IMR-90 (cell line): ENCODE measurements at regions not wholly inside any gene's neighbourhood (a gene's known extent, or its start where the extent isn't known, plus 50 kb on each side); places are given as distances from the start of the nearest gene placed in this dataset.

Experiments
- ATAC-seq: fragments of 200-7000 bp; cut with Tn5 transposase; 2 replicates; pipeline ENCODE4 v1.9.1; 2020; ENCODE audit warnings: low read depth, mild to moderate bottlenecking, moderate library complexity
- BruUV-seq: library from RNA; stranded (reverse); fragments of 400-500 nt; replicated peaks from 2 replicates; lab custom pipeline; 2021; lab: Mats Ljungman, UMichigan
- CTCF ChIA-PET: fragments of 300-600 bp; formaldehyde crosslinking; extraction: SDS; loops from one replicate; lab custom pipeline; 2021; ENCODE audit warnings: antibody characterized with exemption; lab: Yijun Ruan, JAX
- POLR2A ChIA-PET: fragments of 300-600 bp; sonication (Branson Sonifier 250); formaldehyde crosslinking; loops from one replicate; lab custom pipeline; 2022; ENCODE audit warnings: antibody characterized with exemption; ENCODE audit not compliant: unreplicated experiment; lab: Charles Lee
- DNase-seq: peaks from one replicate; pipeline ENCODE4 v3.0.0; 2013
- H2AFZ ChIP-seq: replicated peaks from 2 replicates; pipeline ENCODE3; 2013; ENCODE audit warnings: low read length, mild to moderate bottlenecking; ENCODE audit not compliant: poor library complexity
- H2AK5ac ChIP-seq: 2 replicates; pipeline ENCODE4 v1.6.1; 2013; ENCODE audit warnings: low read depth, low read length, inconsistent platforms
- H2AK9ac ChIP-seq: replicated peaks from 2 replicates; pipeline ENCODE3; 2013; ENCODE audit warnings: mild to moderate bottlenecking, low read depth, low read length, moderate library complexity; ENCODE audit not compliant: poor library complexity
- H2BK120ac ChIP-seq: 2 replicates; pipeline ENCODE4 v1.6.1; 2013; ENCODE audit warnings: low read depth, low read length, inconsistent platforms
- H2BK15ac ChIP-seq: 3 replicates; pipeline ENCODE4 v1.6.1; 2013; ENCODE audit warnings: low read depth, low read length, inconsistent platforms
- H2BK20ac ChIP-seq: 2 replicates; pipeline ENCODE4 v1.6.1; 2013; ENCODE audit warnings: low read depth, mild to moderate bottlenecking, inconsistent platforms, low read length, moderate library complexity
- H2BK5ac ChIP-seq: 2 replicates; pipeline ENCODE4 v1.6.1; 2013; ENCODE audit warnings: mild to moderate bottlenecking, low read depth, low read length, inconsistent platforms; ENCODE audit not compliant: poor library complexity, severe bottlenecking
- H3K14ac ChIP-seq: replicated peaks from 2 replicates; pipeline ENCODE4 v1.6.1; 2013; ENCODE audit warnings: low read depth, low read length, inconsistent platforms
- H3K18ac ChIP-seq: 2 replicates; pipeline ENCODE4 v1.6.1; 2013; ENCODE audit warnings: low read depth, low read length, control low read depth
- H3K23ac ChIP-seq: 2 replicates; pipeline ENCODE4 v1.6.1; 2013; ENCODE audit warnings: low read depth, low read length, inconsistent platforms
- H3K27ac ChIP-seq: 2 replicates; pipeline ENCODE4 v1.5.1; 2013; ENCODE audit warnings: mild to moderate bottlenecking, control low read depth, low read length; ENCODE audit not compliant: insufficient read depth
- H3K27me3 ChIP-seq: 2 replicates; pipeline ENCODE4 v1.6.1; 2013; ENCODE audit warnings: low read length; ENCODE audit not compliant: control insufficient read depth, insufficient read depth
- H3K36me3 ChIP-seq: 2 replicates; pipeline ENCODE4 v1.6.1; 2013; ENCODE audit warnings: low read length, mixed read lengths; ENCODE audit not compliant: control insufficient read depth, insufficient read depth
- H3K4ac ChIP-seq: 2 replicates; pipeline ENCODE4 v1.6.1; 2013; ENCODE audit warnings: low read depth, low read length, inconsistent platforms
- H3K4me1 ChIP-seq: 2 replicates; pipeline ENCODE4 v1.6.1; 2013; ENCODE audit warnings: low read length, mixed read lengths; ENCODE audit not compliant: control insufficient read depth, insufficient read depth
- H3K4me2 ChIP-seq: 2 replicates; pipeline ENCODE4 v1.6.1; 2013; ENCODE audit warnings: low read depth, mild to moderate bottlenecking, control low read depth, low read length, moderate library complexity
- H3K4me3 ChIP-seq: 2 replicates; pipeline ENCODE4 v1.5.1; 2013; ENCODE audit warnings: low read depth, mild to moderate bottlenecking, control low read depth, low read length, moderate library complexity; ENCODE audit not compliant: insufficient read depth
- H3K56ac ChIP-seq: 2 replicates; pipeline ENCODE4 v1.6.1; 2013; ENCODE audit warnings: low read length, inconsistent platforms; ENCODE audit not compliant: insufficient read depth; ENCODE audit errors: extremely low read depth
- H3K79me1 ChIP-seq, 2 experiments: 2 replicates each; pipeline ENCODE4 v1.6.1; 2013; ENCODE audit warnings: low read length in 2 of 2, inconsistent platforms in 1 of 2, low read depth in 1 of 2
- H3K9ac ChIP-seq: 2 replicates; pipeline ENCODE4 v1.6.1; 2013; ENCODE audit warnings: low read depth, low read length, control low read depth
- H3K9me1 ChIP-seq: 2 replicates; pipeline ENCODE4 v1.6.1; 2013; ENCODE audit warnings: low read length, inconsistent platforms; ENCODE audit not compliant: insufficient read depth
- H3K9me3 ChIP-seq: 2 replicates; pipeline ENCODE4 v1.6.1; 2013; ENCODE audit warnings: low read length; ENCODE audit not compliant: control insufficient read depth, insufficient read depth
- H4K20me1 ChIP-seq: 2 replicates; pipeline ENCODE4 v1.6.1; 2013; ENCODE audit warnings: low read length, inconsistent platforms; ENCODE audit not compliant: insufficient read depth
- H4K5ac ChIP-seq: 2 replicates; pipeline ENCODE4 v1.6.1; 2013; ENCODE audit warnings: mild to moderate bottlenecking, low read depth, low read length, control low read depth
- H4K8ac ChIP-seq, 2 experiments: 2 replicates each; pipeline ENCODE4 v1.6.1; 2013; ENCODE audit warnings: low read depth in 2 of 2, low read length in 2 of 2, control low read depth in 1 of 2, inconsistent platforms in 1 of 2
- H4K91ac ChIP-seq: 2 replicates; pipeline ENCODE4 v1.6.1; 2013; ENCODE audit warnings: low read depth, low read length, inconsistent platforms; ENCODE audit not compliant: insufficient read depth
- BHLHE40 ChIP-seq: fragments of 150-350 bp; IDR thresholded peaks from 2 replicates; pipeline ENCODE4 v1.6.1; 2016; ENCODE audit warnings: mild to moderate bottlenecking, low read depth, low read length
- MAZ ChIP-seq: IDR thresholded peaks from 2 replicates; pipeline ENCODE4 v1.6.1; 2012; ENCODE audit warnings: low read depth, mild to moderate bottlenecking, low read length, improper control_type of control experiment, moderate library complexity, borderline replicate concordance
- RCOR1 ChIP-seq: IDR thresholded peaks from 2 replicates; pipeline ENCODE4 v1.6.1; 2012; ENCODE audit warnings: mild to moderate bottlenecking, low read length, improper control_type of control experiment; ENCODE audit not compliant: insufficient replicate concordance
- WGBS, 2 experiments: methylation state at CpG; one replicate each; pipeline versions ENCODE4 v1.1.5 to v1.1.7; 2013; ENCODE audit warnings: missing lambda C conversion rate in 2 of 2; ENCODE audit not compliant: insufficient read length in 1 of 2; ENCODE audit errors: extremely low coverage in 2 of 2; 5-methylcytosine and 5-hydroxymethylcytosine counted together
- dilution Hi-C: fragments of 300-500 bp; cut with HindIII; formaldehyde crosslinking; loops from one replicate; pipeline ENCODE4 v1.14.3; 2018; ENCODE audit warnings: low sequenced_read_pairs; ENCODE audit not compliant: unreplicated experiment
- in situ Hi-C: fragments of 300-500 bp; cut with MboI; formaldehyde crosslinking; loops from 3 replicates; pipeline ENCODE4 v1.14.3; 2019; ENCODE audit warnings: low sequenced_read_pairs, inconsistent platforms, mixed read lengths
- intact Hi-C: fragments of 100-400 bp; cut with micrococcal nuclease; formaldehyde crosslinking; loops from 2 replicates; pipeline ENCODE4 v1.10.0; 2022

- H2AK9ac ChIP-seq, result no peak overlapping the region
- no peak overlapping the region for H3K18ac ChIP-seq
- WGBS, 2 experiments, result no CpG with 5 or more reads among the region's 6 CpGs
- no peaks in the 10 kb centered on the region for H3K36me3 ChIP-seq
- H3K4me3 ChIP-seq, result no peak overlapping the region
- H4K91ac ChIP-seq, result no peak overlapping the region
- intact Hi-C loops, result no loop called here
- no peak overlapping the region for H2BK20ac ChIP-seq
- in situ Hi-C loops, result no loop called here
- BruUV-seq, result no TSS peak
- H2AFZ ChIP-seq, result no peak overlapping the region
- no peak overlapping the region for H4K8ac ChIP-seq
- no peaks in the 10 kb centered on the region for H3K27me3 ChIP-seq
- no peak overlapping the region for H2BK120ac ChIP-seq
- POLR2A ChIA-PET, result no interaction called here
- H3K79me1 ChIP-seq, result no peaks in the 10 kb centered on the region
- no peaks in the 10 kb centered on the region; the same call in 1 of the 2 replicates for H3K9me3 ChIP-seq
- no peak overlapping the region for H3K27ac ChIP-seq
- H2BK15ac ChIP-seq, result no peak overlapping the region
- no peaks in the 10 kb centered on the region for H3K9me1 ChIP-seq
- H3K4ac ChIP-seq, result no peak overlapping the region
- H3K9ac ChIP-seq, result no peak overlapping the region
- TF ChIP-seq BHLHE40, result no peak
- TF ChIP-seq RCOR1, result no peak
- TF ChIP-seq MAZ, result no peak
- DNase-seq, result no peak
- no peaks in the 10 kb centered on the region for H3K4me1 ChIP-seq
- H2BK5ac ChIP-seq, result no peak overlapping the region
- dilution Hi-C loops, result no loop called here
- no peak overlapping the region for H3K4me2 ChIP-seq
- H4K20me1 ChIP-seq, result no peaks in the 10 kb centered on the region
- CTCF ChIA-PET, result no interaction called here
- ATAC-seq, result no peak
- no peak overlapping the region for H2AK5ac ChIP-seq
- H4K5ac ChIP-seq, result no peak overlapping the region
- no peak overlapping the region for H3K56ac ChIP-seq
- no peak overlapping the region for H3K14ac ChIP-seq
- H3K23ac ChIP-seq, result no peak overlapping the region
Observed at GRCh38 chr1:195965475-195965874, 642.8 kb downstream of the KCNT2 start.
